GM19455 (cell line): ENCODE measurements at regions not wholly inside any gene's neighbourhood (a gene's known extent, or its start where the extent isn't known, plus 50 kb on each side); places are given as distances from the start of the nearest gene placed in this dataset.

Experiments used
- ATAC-seq: cut with Tn5 transposase; IDR thresholded peaks from one replicate; pipeline ENCODE4 v1.9.1; 2021; ENCODE audit not compliant: unreplicated experiment

DNA sequence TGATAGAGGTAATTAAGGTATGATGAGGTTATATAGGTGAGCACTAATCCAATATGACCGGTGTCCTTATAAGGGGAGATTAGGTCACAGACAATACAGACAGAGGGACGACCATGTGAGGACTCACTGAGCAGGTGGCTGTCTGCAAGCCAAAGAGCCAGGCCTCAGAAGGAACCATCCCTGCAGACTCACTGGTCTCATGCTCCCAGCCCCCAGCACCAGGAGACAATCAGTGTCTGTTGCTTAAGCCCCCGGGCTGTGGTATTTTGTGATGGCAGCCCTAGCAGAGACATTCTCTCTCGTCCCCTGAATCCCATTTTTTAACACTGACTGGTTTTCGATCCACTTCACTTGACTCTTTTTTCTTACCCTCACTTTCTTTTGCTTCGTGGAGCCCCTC lies 51.9 kb upstream of the PABPC3 start:
- ATAC-seq: no peak
